Testis (tissue), 2 donors: ENCODE measurements at regions not wholly inside any gene's neighbourhood (a gene's known extent, or its start where the extent isn't known, plus 50 kb on each side); places are given as distances from the start of the nearest gene placed in this dataset.

Source experiments
- POLR2A ChIP-seq: fragments of 450-650 bp; IDR thresholded peaks from one replicate; pipeline ENCODE4 v1.6.1; 2017; ENCODE audit warnings: antibody characterized with exemption, mild to moderate bottlenecking, moderate library complexity
- TF ChIP-seq, protein P1 (sequence below), 3 experiments: fragments of 450-650 bp in 2 of 3; fragments of 200-600 bp in 1 of 3; sonication (generic) in 1 of 3; IDR thresholded peaks; one replicate each; pipeline ENCODE4 v1.5.1; 2016 to 2019; ENCODE audit warnings: antibody characterized with exemption in 3 of 3, mild to moderate bottlenecking in 2 of 3, moderate library complexity in 1 of 3

DNA sequence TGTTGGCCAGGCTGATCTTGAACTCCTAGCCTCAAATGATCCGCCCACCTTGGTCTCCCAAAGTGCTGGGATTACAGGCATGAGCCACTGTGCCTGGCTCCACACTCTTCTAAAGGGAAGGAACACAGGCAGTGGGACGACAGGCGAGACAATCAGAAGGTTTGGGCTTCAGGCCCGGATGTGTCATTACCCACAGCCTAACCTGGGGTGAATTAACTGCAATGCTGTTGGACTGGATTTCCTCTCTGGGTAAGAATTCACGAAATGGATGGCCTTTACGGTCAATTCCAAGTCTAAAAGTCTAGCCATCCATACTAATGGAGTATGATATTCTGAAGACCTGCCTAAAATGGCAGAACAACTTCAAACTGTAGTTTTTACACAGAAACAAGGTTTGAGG, 83.7 kb upstream of the CCDC28A start:
- TF ChIP-seq, protein P1, sequence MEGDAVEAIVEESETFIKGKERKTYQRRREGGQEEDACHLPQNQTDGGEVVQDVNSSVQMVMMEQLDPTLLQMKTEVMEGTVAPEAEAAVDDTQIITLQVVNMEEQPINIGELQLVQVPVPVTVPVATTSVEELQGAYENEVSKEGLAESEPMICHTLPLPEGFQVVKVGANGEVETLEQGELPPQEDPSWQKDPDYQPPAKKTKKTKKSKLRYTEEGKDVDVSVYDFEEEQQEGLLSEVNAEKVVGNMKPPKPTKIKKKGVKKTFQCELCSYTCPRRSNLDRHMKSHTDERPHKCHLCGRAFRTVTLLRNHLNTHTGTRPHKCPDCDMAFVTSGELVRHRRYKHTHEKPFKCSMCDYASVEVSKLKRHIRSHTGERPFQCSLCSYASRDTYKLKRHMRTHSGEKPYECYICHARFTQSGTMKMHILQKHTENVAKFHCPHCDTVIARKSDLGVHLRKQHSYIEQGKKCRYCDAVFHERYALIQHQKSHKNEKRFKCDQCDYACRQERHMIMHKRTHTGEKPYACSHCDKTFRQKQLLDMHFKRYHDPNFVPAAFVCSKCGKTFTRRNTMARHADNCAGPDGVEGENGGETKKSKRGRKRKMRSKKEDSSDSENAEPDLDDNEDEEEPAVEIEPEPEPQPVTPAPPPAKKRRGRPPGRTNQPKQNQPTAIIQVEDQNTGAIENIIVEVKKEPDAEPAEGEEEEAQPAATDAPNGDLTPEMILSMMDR (IDR thresholded peaks at IDR 0.05), result no peak
- TF ChIP-seq POLR2A, result no peak
